Activated CD8-positive, alpha-beta memory T cell treated with anti-CD3 and anti-CD28 coated beads, Interleukin-2, amount 10 ng/mL, durations not matched to agents 7 days and 5 days (primary cell): ENCODE measurements at regions not wholly inside any gene's neighbourhood (a gene's known extent, or its start where the extent isn't known, plus 50 kb on each side); places are given as distances from the start of the nearest gene placed in this dataset.

ENCODE experiments used
- ATAC-seq: fragments of 150-1000 bp; cut with Tn5 transposase; one replicate; pipeline ENCODE4 v1.10.0; 2021; ENCODE audit warnings: moderate library complexity
- CTCF ChIA-PET: fragments of 350-600 bp; sonication (Branson Sonifier 250); formaldehyde crosslinking; loops from one replicate; lab custom pipeline; 2021; ENCODE audit warnings: antibody characterized with exemption; lab: Charles Lee
- DNase-seq: peaks from one replicate; pipeline ENCODE4 v3.0.0-alpha.2; 2020
- H3K27ac Mint-ChIP-seq: one replicate; pipeline ENCODE4 v1.8.0; 2021; ENCODE audit warnings: mild to moderate bottlenecking, mixed read lengths
- H3K27me3 Mint-ChIP-seq: one replicate; pipeline ENCODE4 v1.8.0; 2021; ENCODE audit warnings: mixed read lengths
- H3K36me3 Mint-ChIP-seq: one replicate; pipeline ENCODE4 v1.8.0; 2021; ENCODE audit warnings: mild to moderate bottlenecking, mixed read lengths
- H3K4me1 Mint-ChIP-seq: one replicate; pipeline ENCODE4 v1.8.0; 2021; ENCODE audit warnings: mixed read lengths
- H3K4me3 Mint-ChIP-seq: one replicate; pipeline ENCODE4 v1.8.0; 2021; ENCODE audit warnings: mild to moderate bottlenecking, moderate library complexity, mixed read lengths
- H3K9me3 Mint-ChIP-seq: one replicate; pipeline ENCODE4 v1.8.0; 2022; ENCODE audit warnings: low read depth, mixed read lengths

- H3K4me1 Mint-ChIP-seq: no peaks in the 10 kb centered on the region
- peaks cover 18% of the 10 kb centered on the region for H3K9me3 Mint-ChIP-seq
- no peaks in the 10 kb centered on the region for H3K27me3 Mint-ChIP-seq
- no peak for ATAC-seq
- no peak for DNase-seq
- CTCF ChIA-PET: interaction anchor here (0.7 kb wide), 1 partner anchor 947 kb away, joined by 3 read pairs; no protein-coding TSS in a partner anchor
- no peak overlapping the region for H3K27ac Mint-ChIP-seq
- H3K4me3 Mint-ChIP-seq: no peak overlapping the region
- H3K36me3 Mint-ChIP-seq: no peaks in the 10 kb centered on the region
Observed at GRCh38 chr18:29056800-29057199, 879.9 kb upstream of the CDH2 start.

DNA sequence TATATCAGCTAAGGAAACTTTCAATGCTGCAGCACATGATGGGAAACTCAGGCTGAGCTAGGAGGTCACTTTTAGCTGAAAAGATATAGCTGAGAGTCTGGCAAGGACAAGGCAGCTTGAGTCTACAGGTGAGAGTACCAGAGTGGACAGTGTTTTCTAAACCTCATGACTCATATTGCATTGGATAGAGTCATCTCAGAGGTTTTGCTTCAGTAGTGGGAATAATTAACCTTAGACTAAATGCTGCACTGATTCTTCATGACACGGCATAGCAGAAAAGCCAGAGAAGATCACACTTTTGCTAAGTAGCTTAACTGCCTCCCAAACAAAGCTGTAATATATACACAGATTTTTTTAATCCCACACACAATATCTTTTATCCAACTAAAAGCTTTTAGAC, 865.0 kb upstream of the CDH2 start:
- ATAC-seq (no peak), DNase-seq (no peak)
- no peak overlapping the region for H3K4me3 Mint-ChIP-seq
- H3K4me1 Mint-ChIP-seq: no peaks in the 10 kb centered on the region
- H3K27me3 Mint-ChIP-seq: no peaks in the 10 kb centered on the region
- CTCF ChIA-PET: no interaction called here
- no peak overlapping the region for H3K27ac Mint-ChIP-seq
- peaks cover 9% of the 10 kb centered on the region for H3K9me3 Mint-ChIP-seq
- H3K36me3 Mint-ChIP-seq: no peaks in the 10 kb centered on the region

DNA sequence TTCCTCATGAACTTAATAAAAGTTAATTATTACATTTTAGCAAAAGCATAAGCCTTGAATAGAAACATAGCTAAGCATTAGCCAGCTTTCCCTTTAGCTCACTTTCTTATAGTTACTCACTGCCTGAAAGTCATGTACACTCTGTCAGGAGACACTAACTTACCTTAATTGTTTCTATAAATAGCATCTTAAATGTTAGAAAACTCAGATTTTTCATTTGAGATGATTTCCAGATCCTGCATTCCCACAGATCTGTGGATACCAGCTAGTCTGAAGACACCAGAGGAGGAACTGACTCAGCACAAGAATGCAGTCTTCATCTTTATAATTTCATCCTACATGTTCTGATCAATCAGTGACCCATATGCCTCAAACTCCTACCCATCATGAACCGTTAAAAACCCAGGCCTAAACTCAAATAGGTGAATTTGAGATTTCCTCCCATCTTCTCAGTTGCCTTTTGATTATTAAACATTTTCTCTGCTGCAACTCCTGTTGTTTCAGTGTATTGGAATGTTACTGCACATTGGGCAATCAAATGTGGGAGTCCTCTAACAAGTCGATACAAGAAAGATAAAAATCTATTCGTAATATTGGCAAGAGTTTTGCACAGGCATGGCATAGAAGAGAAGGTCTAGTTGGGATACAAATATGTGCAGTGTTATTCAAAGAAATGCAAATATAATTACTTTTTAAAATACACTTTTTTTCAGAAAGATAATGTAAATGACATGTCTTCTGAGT, 857.4 kb upstream of the CDH2 start:
- Mint-ChIP-seq H3K4me1 (no peaks in the 10 kb centered on the region), H3K9me3 (peaks cover under 1% of the 10 kb centered on the region), H3K27me3 (no peaks in the 10 kb centered on the region), H3K27ac (no peak overlapping the region), H3K36me3 (no peaks in the 10 kb centered on the region), H3K4me3 (no peak overlapping the region)
- no peak for DNase-seq
- no peak for ATAC-seq
- CTCF ChIA-PET: no interaction called here

DNA sequence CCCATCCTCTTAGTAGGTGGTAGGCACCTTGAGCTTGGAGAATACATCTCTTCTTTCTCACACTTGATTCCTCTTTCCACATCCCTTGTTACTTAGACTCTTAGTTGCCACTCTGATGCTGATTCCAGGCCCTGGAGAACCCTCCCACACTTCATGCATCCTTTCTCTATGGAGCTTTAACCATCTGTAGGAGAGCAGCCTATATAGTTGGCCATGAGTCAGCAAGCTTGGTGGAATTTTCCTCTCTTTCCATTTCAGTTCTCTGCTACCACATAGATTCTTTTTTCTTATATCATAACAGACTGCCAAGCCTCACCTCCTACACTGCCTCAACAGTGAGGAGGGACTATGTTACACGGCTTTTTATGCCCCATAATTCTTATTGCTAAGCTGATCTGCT, 851.6 kb upstream of the CDH2 start:
- no peaks in the 10 kb centered on the region for H3K36me3 Mint-ChIP-seq
- ATAC-seq (no peak), DNase-seq (no peak)
- H3K27ac Mint-ChIP-seq: no peak overlapping the region
- H3K9me3 Mint-ChIP-seq: no peaks in the 10 kb centered on the region
- H3K4me3 Mint-ChIP-seq: no peak overlapping the region
- H3K27me3 Mint-ChIP-seq: no peaks in the 10 kb centered on the region
- no peaks in the 10 kb centered on the region for H3K4me1 Mint-ChIP-seq
- CTCF ChIA-PET: no interaction called here

DNA sequence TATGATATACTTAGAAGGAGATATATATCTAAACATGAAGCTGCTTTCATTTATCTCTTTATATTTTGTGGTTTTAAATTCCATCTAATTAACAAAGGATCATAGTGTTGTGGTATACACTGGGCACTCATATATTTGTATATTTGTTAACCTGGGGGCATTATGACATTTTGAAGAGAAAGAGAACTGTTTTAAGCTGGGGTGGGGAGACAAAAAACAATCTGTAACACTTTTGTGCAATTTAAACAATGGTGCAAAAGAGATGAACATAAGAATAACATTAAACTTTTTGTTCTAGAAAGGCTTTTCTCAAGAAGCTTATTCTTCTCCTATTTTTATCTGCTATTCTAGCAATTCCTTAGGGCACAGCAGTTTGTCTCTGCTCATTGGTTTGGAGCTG, 842.0 kb upstream of the CDH2 start:
- no peaks in the 10 kb centered on the region for H3K27me3 Mint-ChIP-seq
- no peak overlapping the region for H3K27ac Mint-ChIP-seq
- CTCF ChIA-PET: no interaction called here
- ATAC-seq (no peak), DNase-seq (no peak)
- no peaks in the 10 kb centered on the region for H3K4me1 Mint-ChIP-seq
- peaks cover 6% of the 10 kb centered on the region for H3K9me3 Mint-ChIP-seq
- no peak overlapping the region for H3K4me3 Mint-ChIP-seq
- no peaks in the 10 kb centered on the region for H3K36me3 Mint-ChIP-seq

GRCh38 chr18:29012883-29013465, 836.0 kb upstream of the CDH2 start:
- no peaks in the 10 kb centered on the region for H3K27me3 Mint-ChIP-seq
- H3K27ac Mint-ChIP-seq: no peak overlapping the region
- DNase-seq (no peak), ATAC-seq (no peak)
- no peak overlapping the region for H3K4me3 Mint-ChIP-seq
- H3K36me3 Mint-ChIP-seq: no peaks in the 10 kb centered on the region
- CTCF ChIA-PET: no interaction called here
- no peaks in the 10 kb centered on the region for H3K4me1 Mint-ChIP-seq
- peaks cover 6% of the 10 kb centered on the region for H3K9me3 Mint-ChIP-seq

DNA sequence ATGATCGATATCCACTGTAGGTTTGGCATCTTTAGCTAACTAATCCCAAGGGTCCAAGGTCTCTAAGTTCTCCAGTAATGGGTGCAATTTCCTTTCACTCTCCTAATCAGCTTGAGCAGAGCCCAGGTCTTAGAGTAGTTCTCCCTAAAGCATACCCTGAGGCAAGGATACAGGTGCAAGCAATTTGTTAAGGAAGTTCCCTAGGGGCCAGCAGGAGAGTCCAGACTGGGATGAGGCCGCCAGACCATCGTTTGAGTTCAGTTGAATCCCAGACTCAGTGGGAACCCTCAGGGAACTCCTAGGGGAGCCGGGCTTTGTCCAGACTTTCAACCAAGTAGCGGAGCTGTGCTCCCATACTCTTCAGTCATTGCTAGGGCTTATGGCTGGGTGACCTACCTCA, 835.4 kb upstream of the CDH2 start:
- DNase-seq (no peak), ATAC-seq (no peak)
- H3K4me3 Mint-ChIP-seq: no peak overlapping the region
- no peaks in the 10 kb centered on the region for H3K4me1 Mint-ChIP-seq
- CTCF ChIA-PET: no interaction called here
- no peaks in the 10 kb centered on the region for H3K36me3 Mint-ChIP-seq
- peaks cover 6% of the 10 kb centered on the region for H3K9me3 Mint-ChIP-seq
- no peaks in the 10 kb centered on the region for H3K27me3 Mint-ChIP-seq
- no peak overlapping the region for H3K27ac Mint-ChIP-seq

- ATAC-seq (no peak), DNase-seq (no peak)
- H3K4me3 Mint-ChIP-seq: no peak overlapping the region
- CTCF ChIA-PET: no interaction called here
- H3K27me3 Mint-ChIP-seq: no peaks in the 10 kb centered on the region
- peaks cover 7% of the 10 kb centered on the region for H3K9me3 Mint-ChIP-seq
- no peaks in the 10 kb centered on the region for H3K36me3 Mint-ChIP-seq
- no peaks in the 10 kb centered on the region for H3K4me1 Mint-ChIP-seq
- H3K27ac Mint-ChIP-seq: no peak overlapping the region
Observed at GRCh38 chr18:29009250-29009803, 832.4 kb upstream of the CDH2 start.

- H3K4me1 Mint-ChIP-seq: no peaks in the 10 kb centered on the region
- DNase-seq (no peak), ATAC-seq (no peak)
Observed at GRCh38 chr18:29008809-29009208, 831.9 kb upstream of the CDH2 start.

GRCh38 chr18:29007986-29008654, 831.2 kb upstream of the CDH2 start:
- Mint-ChIP-seq H3K9me3 (peaks cover 8% of the 10 kb centered on the region), H3K27ac (no peak overlapping the region), H3K27me3 (no peaks in the 10 kb centered on the region), H3K36me3 (no peaks in the 10 kb centered on the region), H3K4me1 (no peaks in the 10 kb centered on the region), H3K4me3 (no peak overlapping the region)
- no peak for ATAC-seq
- CTCF ChIA-PET: no interaction called here
- no peak for DNase-seq

More at GRCh38 chr18:29008809-29009208, 831.9 kb upstream of the CDH2 start:
- Mint-ChIP-seq H3K4me3 (no peak overlapping the region), H3K27me3 (no peaks in the 10 kb centered on the region), H3K27ac (no peak overlapping the region), H3K9me3 (peaks cover 7% of the 10 kb centered on the region), H3K36me3 (no peaks in the 10 kb centered on the region)
- CTCF ChIA-PET: no interaction called here

- Mint-ChIP-seq H3K36me3 (no peaks in the 10 kb centered on the region), H3K27ac (no peak overlapping the region), H3K9me3 (peaks cover 18% of the 10 kb centered on the region), H3K4me3 (no peak overlapping the region), H3K4me1 (no peaks in the 10 kb centered on the region), H3K27me3 (no peaks in the 10 kb centered on the region)
- DNase-seq (no peak), ATAC-seq (no peak)
- CTCF ChIA-PET: no interaction called here
Observed at GRCh38 chr18:29004921-29005320, 828.0 kb upstream of the CDH2 start.

GRCh38 chr18:29003194-29003593, 826.3 kb upstream of the CDH2 start:
- Mint-ChIP-seq H3K4me1 (no peaks in the 10 kb centered on the region), H3K4me3 (no peak overlapping the region), H3K27me3 (no peaks in the 10 kb centered on the region), H3K36me3 (no peaks in the 10 kb centered on the region), H3K9me3 (peaks cover 18% of the 10 kb centered on the region), H3K27ac (no peak overlapping the region)
- DNase-seq (no peak), ATAC-seq (no peak)
- CTCF ChIA-PET: no interaction called here

DNA sequence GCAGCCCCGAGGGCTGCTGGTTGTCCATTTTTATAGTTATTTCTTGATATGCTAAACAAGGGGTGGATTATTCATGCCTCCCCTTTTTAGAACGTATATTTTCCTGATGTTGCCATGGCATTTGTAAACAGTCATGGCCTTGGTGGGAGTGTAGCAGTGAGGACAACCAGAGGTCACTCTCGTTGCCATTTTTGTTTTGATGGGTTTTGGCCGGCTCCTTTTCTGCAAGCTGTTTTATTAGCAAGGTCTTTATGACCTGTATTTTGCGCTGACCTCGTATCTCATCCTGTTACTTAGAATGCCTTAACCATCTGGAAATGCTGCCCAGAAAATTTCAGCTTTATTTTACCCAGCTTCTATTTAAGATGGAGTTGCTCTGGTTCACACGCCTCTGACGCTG, 825.8 kb upstream of the CDH2 start:
- CTCF ChIA-PET: no interaction called here
- DNase-seq (no peak), ATAC-seq (no peak)
- Mint-ChIP-seq H3K27me3 (no peaks in the 10 kb centered on the region), H3K27ac (no peak overlapping the region), H3K9me3 (peaks cover 18% of the 10 kb centered on the region), H3K4me1 (no peaks in the 10 kb centered on the region), H3K36me3 (no peaks in the 10 kb centered on the region), H3K4me3 (no peak overlapping the region)

DNA sequence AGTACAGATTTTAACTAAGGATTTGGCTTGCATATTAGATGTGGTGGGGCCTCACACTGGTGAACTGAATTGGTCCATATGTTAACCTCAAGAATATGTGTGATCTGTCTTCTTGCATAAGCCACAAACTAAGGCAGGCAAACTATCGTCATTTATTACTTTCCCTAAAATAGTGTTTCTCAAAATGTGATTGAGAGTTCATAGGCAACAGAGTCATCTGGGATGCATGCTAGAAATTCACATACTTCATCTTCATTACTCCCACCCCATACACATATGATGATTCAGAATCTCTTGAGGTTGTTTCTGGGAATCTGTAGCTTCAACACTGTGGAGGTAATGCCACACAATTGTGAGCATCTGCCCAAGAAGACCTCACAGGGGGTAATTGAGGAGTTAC, 822.8 kb upstream of the CDH2 start:
- DNase-seq (no peak), ATAC-seq (no peak)
- H3K27ac Mint-ChIP-seq: no peak overlapping the region
- H3K36me3 Mint-ChIP-seq: no peaks in the 10 kb centered on the region
- peaks cover 12% of the 10 kb centered on the region for H3K9me3 Mint-ChIP-seq
- H3K4me1 Mint-ChIP-seq: no peaks in the 10 kb centered on the region
- H3K4me3 Mint-ChIP-seq: no peak overlapping the region
- CTCF ChIA-PET: no interaction called here
- H3K27me3 Mint-ChIP-seq: no peaks in the 10 kb centered on the region
